Ovary (tissue), 3 donors: ENCODE measurements at regions not wholly inside any gene's neighbourhood (a gene's known extent, or its start where the extent isn't known, plus 50 kb on each side); places are given as distances from the start of the nearest gene placed in this dataset.

Experiments
- CTCF ChIP-seq, 3 donors: fragments of 450-650 bp in 2 of 3; fragments of 200-600 bp in 1 of 3; IDR thresholded peaks; one replicate each; pipeline versions ENCODE4 v1.5.1 to v1.8.0; 2016 to 2022; ENCODE audit warnings: antibody characterized with exemption in 3 of 3, mild to moderate bottlenecking in 1 of 3
- EP300 ChIP-seq: sonication (generic); formaldehyde crosslinking; IDR thresholded peaks from one replicate; pipeline ENCODE4 v1.6.1; 2017; ENCODE audit warnings: antibody characterized with exemption
- POLR2A ChIP-seq: fragments of 450-650 bp; IDR thresholded peaks from one replicate; pipeline ENCODE4 v1.6.1; 2017; ENCODE audit warnings: antibody characterized with exemption, mild to moderate bottlenecking, moderate library complexity
- donor health status: DM: no; HTN: no; CAD: no.

GRCh38 chr18:30675493-30675892 lies 367.0 kb downstream of the DSC3 start:
- TF ChIP-seq CTCF (IDR thresholded peaks at IDR 0.05), result no peak
- TF ChIP-seq POLR2A, result no peak
- no peak for TF ChIP-seq EP300
